ENCODE measurements at regions not wholly inside any gene's neighbourhood (a gene's known extent, or its start where the extent isn't known, plus 50 kb on each side); places are given as distances from the start of the nearest gene placed in this dataset.

GRCh38 chr2:239461291-239462190 is 60.7 kb upstream of the HDAC4 start:
- no peak for DNase-seq

- DNase-seq = no peak
These were observed 60.0 kb upstream of the HDAC4 start for GRCh38 chr2:239460780-239461179.

- DNase-seq = no peak
These were observed 58.8 kb upstream of the HDAC4 start for GRCh38 chr2:239459606-239460005.

GRCh38 chr2:239459056-239459455 is 58.2 kb upstream of the HDAC4 start:
- no peak for DNase-seq

DNA sequence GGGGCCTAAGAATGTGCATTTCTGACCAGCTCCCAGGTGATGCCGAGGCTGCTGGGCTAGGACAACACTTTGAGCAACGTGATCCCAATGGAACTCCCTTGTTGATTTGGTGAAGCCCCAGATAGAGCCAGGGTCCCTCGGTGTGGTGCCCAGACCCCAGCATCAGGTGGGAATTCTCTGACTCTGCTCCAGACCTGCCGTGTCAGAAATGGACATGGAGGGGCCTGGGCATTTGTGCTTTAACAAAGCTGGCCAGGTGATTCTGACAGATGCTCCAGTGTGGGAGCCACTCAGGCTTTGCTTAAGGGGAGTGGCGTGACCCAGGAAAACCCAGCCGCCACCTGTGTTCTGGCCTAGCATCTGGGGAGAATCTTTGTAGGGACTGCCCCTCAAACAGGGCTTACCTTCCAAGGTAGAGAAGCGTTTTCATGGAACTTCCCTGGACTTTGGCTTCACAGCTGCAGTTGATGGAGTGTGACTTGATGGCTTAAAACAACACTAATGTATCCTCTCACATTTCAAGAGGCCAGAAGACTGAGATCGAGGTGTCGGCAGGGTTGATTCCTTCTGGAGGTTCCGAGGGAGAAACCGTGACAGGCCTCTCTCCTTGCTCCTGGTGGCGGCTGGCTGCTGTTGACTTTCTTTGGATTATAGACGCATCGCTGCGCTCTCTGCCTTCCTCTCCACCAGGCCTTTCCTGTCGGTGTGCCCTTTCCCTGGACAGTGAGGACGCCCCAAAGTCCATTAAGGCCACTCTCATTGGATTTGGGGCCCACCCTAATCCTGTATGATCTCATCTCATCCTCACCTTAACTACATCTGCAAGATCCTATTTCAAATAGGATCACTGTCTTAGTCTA is 57.0 kb upstream of the HDAC4 start:
- no peak for DNase-seq

DNA sequence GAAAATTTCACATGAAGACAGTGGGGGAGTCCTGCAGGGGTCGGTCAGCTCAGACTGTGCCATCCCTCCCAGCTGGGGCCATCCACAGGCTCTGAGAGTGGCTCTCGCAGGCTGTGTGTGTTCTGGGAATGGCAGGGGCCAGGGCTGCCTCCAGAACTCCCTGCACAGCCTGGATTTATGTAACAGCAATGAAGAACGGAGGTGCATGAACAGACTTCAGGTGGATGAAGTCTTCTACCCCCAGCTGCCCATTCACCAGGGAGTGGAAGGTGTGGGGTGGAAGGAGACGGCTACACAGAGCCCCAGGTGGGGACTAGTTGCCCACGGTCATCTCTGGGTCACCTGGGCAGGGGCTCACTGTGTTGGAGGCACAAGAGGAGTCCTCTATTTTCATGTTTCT is 56.1 kb upstream of the HDAC4 start:
- no peak for DNase-seq

DNA sequence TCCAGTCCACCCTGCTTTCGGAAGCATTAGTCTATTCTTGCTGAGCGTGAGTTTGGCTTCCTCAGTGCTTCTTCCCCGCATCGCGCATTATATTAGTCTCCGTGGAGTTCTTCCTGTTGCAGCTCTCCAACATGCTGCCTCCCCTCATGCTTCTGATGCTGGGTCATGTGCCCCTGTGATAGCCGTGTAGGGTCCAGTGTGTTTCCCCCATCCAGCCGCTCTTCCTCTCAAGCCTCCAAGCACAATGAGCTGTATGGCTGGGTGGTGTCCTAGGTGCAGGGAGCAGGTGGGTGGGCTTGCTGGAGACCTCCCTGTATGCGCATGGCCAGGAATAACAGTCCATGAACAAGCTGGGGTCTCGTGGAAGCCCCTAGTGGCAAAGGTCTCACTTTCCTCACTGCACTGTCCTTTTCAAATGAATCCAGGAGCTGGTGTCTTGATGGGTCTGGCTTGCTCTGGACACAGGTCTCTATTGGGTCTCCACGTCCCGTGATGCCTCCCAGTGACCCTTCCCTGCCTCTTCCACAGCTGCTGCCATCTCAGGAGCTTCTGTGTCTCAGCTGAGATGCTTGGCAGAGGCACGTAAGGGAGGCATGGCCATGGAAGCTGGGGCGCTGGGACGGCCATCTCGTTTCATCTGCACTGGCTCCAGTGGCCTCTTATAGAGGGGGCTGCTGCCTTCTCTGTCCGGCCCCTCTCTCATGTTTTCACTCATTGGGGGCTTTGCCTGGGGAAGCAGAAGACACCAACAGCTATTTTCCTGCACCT is 54.8 kb upstream of the HDAC4 start:
- no peak for DNase-seq

DNA sequence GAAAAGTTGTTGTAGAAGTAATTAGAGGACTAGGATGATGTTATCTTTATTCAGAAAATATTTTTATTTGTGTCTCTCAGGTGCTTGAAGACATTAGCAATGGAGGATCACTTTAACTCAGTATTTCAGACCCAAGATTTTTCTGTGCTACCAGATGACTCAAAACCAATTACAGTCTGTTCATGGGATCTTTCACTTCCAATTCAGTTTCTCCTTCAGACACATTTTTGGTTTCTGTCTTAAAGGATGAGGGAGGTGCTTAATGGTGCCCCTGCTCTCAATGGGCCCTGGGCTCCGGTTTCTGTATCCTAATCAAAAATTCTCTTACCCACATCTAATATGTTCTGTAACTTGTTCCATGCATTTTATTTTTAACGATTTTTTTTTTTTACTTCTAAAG is 53.7 kb upstream of the HDAC4 start:
- no peak for DNase-seq
